ENCODE measurements at regions not wholly inside any gene's neighbourhood (a gene's known extent, or its start where the extent isn't known, plus 50 kb on each side); places are given as distances from the start of the nearest gene placed in this dataset.

DNA sequence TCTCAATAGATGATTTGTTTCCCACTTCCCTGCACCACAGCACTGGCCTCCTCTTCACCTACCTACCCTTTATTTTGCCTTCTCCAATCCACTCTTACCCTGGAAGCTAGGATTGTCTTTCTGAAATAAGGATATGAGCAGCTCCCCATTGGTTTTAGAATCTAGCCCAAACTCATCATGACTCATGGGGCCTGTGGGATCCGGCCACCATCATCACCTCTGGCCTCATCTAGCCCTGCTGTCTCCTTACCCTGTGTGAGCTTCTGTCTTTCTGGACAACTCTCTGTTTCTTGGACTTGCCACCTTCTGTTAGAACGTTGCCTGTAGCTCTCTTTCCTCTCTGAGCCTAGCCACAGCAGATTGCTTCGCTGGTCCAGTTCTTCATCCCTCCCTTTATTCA, 277.1 kb downstream of the PAX1 start:
- Histone ChIP-seq H3K9me3 (ENCODE audit: low read depth) (no peaks in the 10 kb centered on the region), H3K4me1 (ENCODE audit: low read depth) (peaks cover 8% of the 10 kb centered on the region), H3K4me3 (no peak overlapping the region), H3K27me3 (no peaks in the 10 kb centered on the region), H3K36me3 (no peaks in the 10 kb centered on the region), H3K27ac (no peak overlapping the region)
- no peak for DNase-seq (ENCODE audit: low read depth in 1 of 2, low spot score in 1 of 2)
- TF ChIP-seq, protein P1, sequence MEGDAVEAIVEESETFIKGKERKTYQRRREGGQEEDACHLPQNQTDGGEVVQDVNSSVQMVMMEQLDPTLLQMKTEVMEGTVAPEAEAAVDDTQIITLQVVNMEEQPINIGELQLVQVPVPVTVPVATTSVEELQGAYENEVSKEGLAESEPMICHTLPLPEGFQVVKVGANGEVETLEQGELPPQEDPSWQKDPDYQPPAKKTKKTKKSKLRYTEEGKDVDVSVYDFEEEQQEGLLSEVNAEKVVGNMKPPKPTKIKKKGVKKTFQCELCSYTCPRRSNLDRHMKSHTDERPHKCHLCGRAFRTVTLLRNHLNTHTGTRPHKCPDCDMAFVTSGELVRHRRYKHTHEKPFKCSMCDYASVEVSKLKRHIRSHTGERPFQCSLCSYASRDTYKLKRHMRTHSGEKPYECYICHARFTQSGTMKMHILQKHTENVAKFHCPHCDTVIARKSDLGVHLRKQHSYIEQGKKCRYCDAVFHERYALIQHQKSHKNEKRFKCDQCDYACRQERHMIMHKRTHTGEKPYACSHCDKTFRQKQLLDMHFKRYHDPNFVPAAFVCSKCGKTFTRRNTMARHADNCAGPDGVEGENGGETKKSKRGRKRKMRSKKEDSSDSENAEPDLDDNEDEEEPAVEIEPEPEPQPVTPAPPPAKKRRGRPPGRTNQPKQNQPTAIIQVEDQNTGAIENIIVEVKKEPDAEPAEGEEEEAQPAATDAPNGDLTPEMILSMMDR (IDR thresholded peaks at IDR 0.05; ENCODE audit: low read depth, low read length): no peak

DNA sequence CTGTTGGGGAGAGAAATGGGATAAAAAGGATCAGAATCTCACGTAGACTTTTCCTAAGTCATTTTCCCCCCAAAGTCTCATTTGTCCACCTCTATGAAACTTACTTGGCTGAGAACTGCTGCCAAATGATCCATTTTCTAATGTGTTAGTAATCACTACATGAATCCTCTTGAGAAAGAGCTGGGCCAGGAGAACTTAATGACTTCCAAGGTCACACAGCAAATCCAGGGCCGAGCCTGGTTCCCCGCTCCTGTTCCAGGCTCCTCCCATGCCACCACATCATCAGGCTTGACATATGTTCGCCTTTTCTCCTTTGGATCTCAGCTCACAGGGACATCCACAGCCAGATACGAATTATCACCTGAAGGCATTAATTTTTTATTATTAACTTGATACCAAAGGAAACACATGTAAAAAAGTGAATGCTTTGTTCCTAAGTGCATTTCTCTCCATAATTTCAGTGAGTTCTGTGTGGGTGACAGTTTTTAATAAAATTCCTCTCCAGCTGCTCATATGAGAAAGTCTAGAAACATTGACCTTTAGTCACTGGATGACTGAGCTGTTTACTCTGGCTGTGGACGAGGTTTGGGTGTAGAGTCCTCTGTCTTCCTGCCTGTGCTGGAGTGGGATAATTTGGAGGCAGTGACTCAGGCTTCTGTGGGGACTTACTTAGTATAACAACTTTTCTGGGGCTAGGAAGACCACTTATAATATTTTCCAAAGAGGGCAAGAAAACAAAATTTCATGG, 276.3 kb downstream of the PAX1 start:
- H3K36me3 ChIP-seq: no peaks in the 10 kb centered on the region
- H3K27me3 ChIP-seq: no peaks in the 10 kb centered on the region
- TF ChIP-seq, protein P1 (IDR thresholded peaks at IDR 0.05; ENCODE audit: low read depth, low read length): no peak
- H3K4me3 ChIP-seq: no peak overlapping the region
- H3K9me3 ChIP-seq (ENCODE audit: low read depth): no peaks in the 10 kb centered on the region
- H3K27ac ChIP-seq: no peak overlapping the region
- no peak for DNase-seq (ENCODE audit: low read depth in 1 of 2, low spot score in 1 of 2)
- peaks cover 8% of the 10 kb centered on the region for H3K4me1 ChIP-seq (ENCODE audit: low read depth)

DNA sequence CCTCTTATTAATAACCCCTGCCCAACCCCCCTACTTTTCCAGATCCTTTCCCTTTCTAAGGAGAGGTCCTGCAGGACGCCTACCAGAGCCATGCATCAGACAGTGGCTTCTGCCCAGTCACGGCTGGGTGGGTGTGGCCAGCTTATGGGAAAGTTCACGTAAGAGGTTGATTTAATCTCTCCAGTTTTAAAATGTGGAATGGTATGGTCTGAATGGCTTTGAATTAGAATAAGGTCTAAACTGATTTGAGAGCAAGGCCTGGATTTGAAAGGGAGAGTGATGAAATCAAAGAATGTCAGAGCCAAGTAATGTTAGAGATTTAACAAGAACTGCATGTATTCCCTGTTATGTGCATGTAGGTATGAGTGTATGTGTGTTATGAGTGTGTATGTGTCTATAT, 275.7 kb downstream of the PAX1 start:
- Histone ChIP-seq H3K27ac (no peak overlapping the region), H3K36me3 (no peaks in the 10 kb centered on the region), H3K4me3 (no peak overlapping the region), H3K4me1 (ENCODE audit: low read depth) (peaks cover 8% of the 10 kb centered on the region), H3K9me3 (ENCODE audit: low read depth) (no peaks in the 10 kb centered on the region), H3K27me3 (no peaks in the 10 kb centered on the region)
- no peak for DNase-seq (ENCODE audit: low read depth in 1 of 2, low spot score in 1 of 2)
- TF ChIP-seq, protein P1 (IDR thresholded peaks at IDR 0.05; ENCODE audit: low read depth, low read length): no peak

DNA sequence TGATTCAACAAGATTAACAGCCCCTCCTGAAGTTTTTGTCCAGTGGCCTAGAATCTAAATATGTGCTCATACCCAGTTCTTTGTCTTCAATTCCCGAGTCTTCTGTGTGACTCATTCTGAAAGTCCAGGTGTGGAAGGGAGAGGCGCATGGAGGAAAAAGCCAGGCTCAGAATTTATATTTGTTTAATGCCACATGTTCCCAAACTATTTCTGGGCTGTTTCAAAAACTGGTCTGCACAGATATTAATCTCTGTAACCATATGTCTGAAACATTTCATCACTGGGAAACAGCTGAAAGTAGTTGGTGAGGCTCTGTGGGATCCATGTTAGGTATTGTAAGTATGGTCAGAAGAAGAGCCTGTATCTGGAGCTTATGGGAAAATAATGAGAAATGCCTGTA, 266.0 kb downstream of the PAX1 start:
- no peaks in the 10 kb centered on the region for H3K9me3 ChIP-seq (ENCODE audit: low read depth)
- no peak overlapping the region for H3K4me3 ChIP-seq
- no peak overlapping the region for H3K27ac ChIP-seq
- no peak for DNase-seq (ENCODE audit: low read depth in 1 of 2, low spot score in 1 of 2)
- H3K27me3 ChIP-seq: no peaks in the 10 kb centered on the region
- H3K4me1 ChIP-seq (ENCODE audit: low read depth): no peaks in the 10 kb centered on the region
- H3K36me3 ChIP-seq: no peaks in the 10 kb centered on the region
- TF ChIP-seq, protein P1 (IDR thresholded peaks at IDR 0.05; ENCODE audit: low read depth, low read length): no peak

DNA sequence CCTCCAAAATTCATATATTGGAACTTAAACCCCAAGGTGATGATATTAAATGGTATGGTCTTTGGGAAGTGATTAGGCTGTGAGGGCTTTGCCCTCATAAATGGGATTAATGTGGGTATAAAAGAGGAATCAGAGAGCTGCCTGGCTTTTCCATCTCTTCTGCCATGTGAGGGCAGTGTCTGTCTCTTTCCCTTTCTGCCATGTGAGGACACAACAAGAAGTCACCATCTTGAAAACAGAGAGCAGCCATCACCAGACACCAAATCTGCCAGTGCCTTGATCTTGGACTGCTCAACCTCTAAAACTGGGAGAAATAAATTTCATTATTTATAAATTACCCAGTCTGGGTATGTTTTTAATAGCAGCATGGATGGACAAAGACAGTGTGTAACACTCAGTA, 263.0 kb downstream of the PAX1 start:
- no peak for DNase-seq (ENCODE audit: low read depth in 1 of 2, low spot score in 1 of 2)
- Histone ChIP-seq H3K36me3 (no peaks in the 10 kb centered on the region), H3K4me3 (no peak overlapping the region), H3K27ac (no peak overlapping the region), H3K27me3 (no peaks in the 10 kb centered on the region), H3K4me1 (ENCODE audit: low read depth) (no peaks in the 10 kb centered on the region), H3K9me3 (ENCODE audit: low read depth) (no peaks in the 10 kb centered on the region)
- TF ChIP-seq, protein P1 (IDR thresholded peaks at IDR 0.05; ENCODE audit: low read depth, low read length): no peak
